Loucy (cell line): ENCODE measurements at regions not wholly inside any gene's neighbourhood (a gene's known extent, or its start where the extent isn't known, plus 50 kb on each side); places are given as distances from the start of the nearest gene placed in this dataset.

Experiments used
- H2AFZ ChIP-seq: fragments of 200-600 bp; sonication (generic); 2 replicates; pipeline ENCODE4 v1.6.0; 2016; ENCODE audit warnings: antibody characterized with exemption, mild to moderate bottlenecking, low read length, moderate library complexity
- H3F3A ChIP-seq: fragments of 200-600 bp; 2 replicates; pipeline ENCODE4 v1.6.0; 2016; ENCODE audit warnings: antibody characterized with exemption, low read depth, mild to moderate bottlenecking
- H3K27me3 ChIP-seq: fragments of 200-600 bp; sonication (generic); 2 replicates; pipeline ENCODE4 v1.6.1; 2014; ENCODE audit warnings: low read length, mild to moderate bottlenecking; ENCODE audit not compliant: insufficient read depth, poor library complexity, severe bottlenecking
- H3K36me3 ChIP-seq: fragments of 200-600 bp; sonication (generic); 2 replicates; pipeline ENCODE4 v1.6.1; 2016; ENCODE audit warnings: low read length; ENCODE audit not compliant: insufficient read depth
- H3K4me1 ChIP-seq: fragments of 200-600 bp; sonication (generic); 2 replicates; pipeline ENCODE4 v1.5.1; 2014; ENCODE audit warnings: low read length, mild to moderate bottlenecking; ENCODE audit not compliant: insufficient read depth, poor library complexity, severe bottlenecking
- H3K4me2 ChIP-seq: fragments of 200-600 bp; sonication (generic); 2 replicates; pipeline ENCODE4 v1.6.0; 2014; ENCODE audit warnings: antibody characterized with exemption, low read length, low read depth, mild to moderate bottlenecking; ENCODE audit not compliant: poor library complexity, severe bottlenecking
- H3K4me3 ChIP-seq: fragments of 200-600 bp; sonication (generic); 2 replicates; pipeline ENCODE4 v1.5.1; 2014; ENCODE audit warnings: low read length, mild to moderate bottlenecking, mixed read lengths; ENCODE audit not compliant: poor library complexity, severe bottlenecking
- H3K79me2 ChIP-seq: fragments of 200-600 bp; sonication (generic); 2 replicates; pipeline ENCODE4 v1.6.1; 2014; ENCODE audit warnings: low read length; ENCODE audit not compliant: insufficient read depth
- H3K9ac ChIP-seq: fragments of 200-600 bp; sonication (generic); 2 replicates; pipeline ENCODE4 v1.6.0; 2014; ENCODE audit warnings: mild to moderate bottlenecking, low read depth, low read length, moderate library complexity; ENCODE audit not compliant: poor library complexity, severe bottlenecking
- H3K9me2 ChIP-seq: fragments of 200-600 bp; sonication (generic); replicated peaks from 2 replicates; pipeline ENCODE4 v1.6.1; 2016; ENCODE audit warnings: low read depth, low read length, mixed read lengths
- H3K9me3 ChIP-seq: fragments of 200-600 bp; sonication (generic); 2 replicates; pipeline ENCODE4 v1.6.1; 2014; ENCODE audit warnings: mild to moderate bottlenecking, antibody characterized with exemption, low read length, low read depth; ENCODE audit not compliant: insufficient read depth
- H4K20me1 ChIP-seq: fragments of 200-600 bp; sonication (generic); 2 replicates; pipeline ENCODE4 v1.6.0; 2014; ENCODE audit warnings: antibody characterized with exemption, low read length, mild to moderate bottlenecking; ENCODE audit not compliant: insufficient read depth, poor library complexity, severe bottlenecking
- EZH2phosphoT487 ChIP-seq: fragments of 200-600 bp; IDR thresholded peaks from 2 replicates; pipeline ENCODE4 v1.6.1; 2018; ENCODE audit warnings: antibody characterized with exemption, mild to moderate bottlenecking, moderate library complexity, borderline replicate concordance
- TF ChIP-seq, protein P1 (sequence below): fragments of 200-600 bp; sonication (generic); conservative IDR thresholded peaks from 2 replicates; pipeline ENCODE4 v1.5.1; 2014; ENCODE audit warnings: mild to moderate bottlenecking, antibody characterized with exemption, low read length

DNA sequence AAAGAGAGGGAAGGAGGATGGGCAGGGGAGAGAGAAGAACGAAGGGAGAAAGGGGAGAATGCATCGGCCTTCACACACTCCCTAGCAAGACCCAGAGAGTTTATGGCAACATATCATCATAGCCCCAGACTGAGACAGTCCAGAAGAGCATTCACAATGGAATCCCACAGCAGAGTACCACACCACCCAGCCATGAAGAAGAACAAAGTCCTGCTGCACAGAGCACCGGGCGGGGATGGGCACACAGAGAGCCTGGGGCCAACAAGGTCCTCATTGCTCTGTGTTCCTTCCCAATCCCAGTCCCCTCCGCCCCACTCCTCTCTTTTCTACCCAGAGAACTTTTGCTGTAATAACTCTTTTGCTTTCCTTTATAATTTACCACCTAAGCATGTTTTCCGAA lies 118.1 kb upstream of the TMPRSS2 start:
- H2AFZ ChIP-seq = no peak overlapping the region
- H3K36me3 ChIP-seq = no peaks in the 10 kb centered on the region
- H3K27me3 ChIP-seq = no peaks in the 10 kb centered on the region
- no peak overlapping the region for H3K9ac ChIP-seq
- no peaks in the 10 kb centered on the region for H3K9me2 ChIP-seq
- no peak overlapping the region for H3K4me3 ChIP-seq
- H3K9me3 ChIP-seq = no peaks in the 10 kb centered on the region
- H3K79me2 ChIP-seq = no peaks in the 10 kb centered on the region
- no peak overlapping the region for H3K4me2 ChIP-seq
- H4K20me1 ChIP-seq = no peaks in the 10 kb centered on the region
- TF ChIP-seq, protein P1, sequence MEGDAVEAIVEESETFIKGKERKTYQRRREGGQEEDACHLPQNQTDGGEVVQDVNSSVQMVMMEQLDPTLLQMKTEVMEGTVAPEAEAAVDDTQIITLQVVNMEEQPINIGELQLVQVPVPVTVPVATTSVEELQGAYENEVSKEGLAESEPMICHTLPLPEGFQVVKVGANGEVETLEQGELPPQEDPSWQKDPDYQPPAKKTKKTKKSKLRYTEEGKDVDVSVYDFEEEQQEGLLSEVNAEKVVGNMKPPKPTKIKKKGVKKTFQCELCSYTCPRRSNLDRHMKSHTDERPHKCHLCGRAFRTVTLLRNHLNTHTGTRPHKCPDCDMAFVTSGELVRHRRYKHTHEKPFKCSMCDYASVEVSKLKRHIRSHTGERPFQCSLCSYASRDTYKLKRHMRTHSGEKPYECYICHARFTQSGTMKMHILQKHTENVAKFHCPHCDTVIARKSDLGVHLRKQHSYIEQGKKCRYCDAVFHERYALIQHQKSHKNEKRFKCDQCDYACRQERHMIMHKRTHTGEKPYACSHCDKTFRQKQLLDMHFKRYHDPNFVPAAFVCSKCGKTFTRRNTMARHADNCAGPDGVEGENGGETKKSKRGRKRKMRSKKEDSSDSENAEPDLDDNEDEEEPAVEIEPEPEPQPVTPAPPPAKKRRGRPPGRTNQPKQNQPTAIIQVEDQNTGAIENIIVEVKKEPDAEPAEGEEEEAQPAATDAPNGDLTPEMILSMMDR = no peak
- TF ChIP-seq EZH2phosphoT487 = no peak
- H3K4me1 ChIP-seq = no peaks in the 10 kb centered on the region
- no peaks in the 10 kb centered on the region for H3F3A ChIP-seq

DNA sequence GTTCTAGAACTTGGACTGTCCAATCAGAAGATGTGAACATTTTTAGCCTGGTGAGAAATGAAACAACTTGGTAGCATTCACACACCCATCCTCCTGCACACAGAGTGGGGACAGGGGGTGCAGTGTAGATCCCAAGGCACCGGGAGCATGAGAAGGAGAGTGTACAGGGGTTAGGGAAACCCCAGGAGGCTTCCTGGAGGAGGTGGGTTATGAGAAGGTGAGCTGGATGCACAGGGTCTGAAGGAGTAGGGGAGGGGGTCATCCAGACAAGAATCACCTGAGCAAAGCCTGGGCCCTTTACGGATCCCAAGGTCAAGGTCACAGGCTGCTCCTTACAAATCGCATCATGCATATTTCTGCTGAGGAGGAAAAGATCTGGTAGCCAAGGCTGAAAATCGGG lies 117.5 kb upstream of the TMPRSS2 start:
- no peaks in the 10 kb centered on the region for H3K79me2 ChIP-seq
- no peaks in the 10 kb centered on the region for H3K4me1 ChIP-seq
- H4K20me1 ChIP-seq = no peaks in the 10 kb centered on the region
- no peaks in the 10 kb centered on the region for H3K9me3 ChIP-seq
- H3K27me3 ChIP-seq = no peaks in the 10 kb centered on the region
- no peak for TF ChIP-seq EZH2phosphoT487
- TF ChIP-seq, protein P1 = no peak
- H3K4me3 ChIP-seq = no peak overlapping the region
- no peak overlapping the region for H2AFZ ChIP-seq
- no peaks in the 10 kb centered on the region for H3K9me2 ChIP-seq
- H3F3A ChIP-seq = no peaks in the 10 kb centered on the region
- H3K36me3 ChIP-seq = no peaks in the 10 kb centered on the region
- H3K9ac ChIP-seq = no peak overlapping the region
- no peak overlapping the region for H3K4me2 ChIP-seq

DNA sequence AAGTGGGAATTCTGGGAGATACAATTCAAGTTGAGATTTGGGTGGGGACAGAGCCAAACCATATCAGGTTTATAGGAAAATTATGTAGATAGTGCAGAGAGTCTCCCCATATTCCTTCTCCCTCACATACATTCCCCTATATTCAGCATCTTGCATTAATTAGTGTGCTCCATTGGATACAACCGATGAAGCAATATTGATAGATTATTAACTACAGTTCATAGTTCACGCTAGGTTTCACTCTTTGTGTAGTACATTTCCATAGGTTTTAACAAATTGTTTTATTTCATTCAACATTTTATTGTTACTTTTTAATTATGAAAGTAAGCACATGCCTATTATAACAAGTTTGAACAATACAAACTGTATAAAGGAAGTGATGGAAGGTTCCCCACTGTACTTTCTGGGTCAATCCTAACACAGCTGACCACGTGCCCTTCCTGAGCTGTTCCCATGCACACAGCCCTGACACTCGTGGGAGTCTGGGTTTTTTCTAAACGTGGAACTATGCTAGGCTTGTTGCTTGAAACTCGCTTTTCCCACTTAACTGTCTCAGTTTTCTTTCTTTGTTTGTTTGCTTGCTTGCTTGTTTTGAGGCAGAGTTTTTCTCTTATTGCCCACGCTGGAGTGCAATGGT lies 116.8 kb upstream of the TMPRSS2 start:
- Histone ChIP-seq H3K9ac (no peak overlapping the region), H3K4me3 (no peak overlapping the region), H3K27me3 (no peaks in the 10 kb centered on the region), H2AFZ (no peak overlapping the region), H3K4me1 (no peaks in the 10 kb centered on the region), H3K4me2 (no peak overlapping the region), H3F3A (no peaks in the 10 kb centered on the region), H3K36me3 (no peaks in the 10 kb centered on the region), H3K79me2 (no peaks in the 10 kb centered on the region), H3K9me2 (no peaks in the 10 kb centered on the region), H4K20me1 (no peaks in the 10 kb centered on the region), H3K9me3 (no peaks in the 10 kb centered on the region)
- TF ChIP-seq, protein P1 = no peak
- TF ChIP-seq EZH2phosphoT487 = no peak
